HFFc6 (cell line): ENCODE measurements at regions not wholly inside any gene's neighbourhood (a gene's known extent, or its start where the extent isn't known, plus 50 kb on each side); places are given as distances from the start of the nearest gene placed in this dataset.
"Not testable (repeated sequence)": the region's sequence is repeated elsewhere in the genome, so short reads cannot be mapped to it uniquely, and the experiment has no call there.

ENCODE experiments used
- DNase-seq: peaks from one replicate; pipeline ENCODE4 v3.0.0-alpha.2; 2018
- H3K27ac Mint-ChIP-seq: 2 replicates; pipeline ENCODE4 v1.8.0; 2020; ENCODE audit warnings: mild to moderate bottlenecking, mixed read lengths
- H3K27me3 Mint-ChIP-seq: 2 replicates; pipeline ENCODE4 v1.8.0; 2021; ENCODE audit warnings: mild to moderate bottlenecking, moderate library complexity, mixed read lengths; ENCODE audit not compliant: insufficient read depth
- H3K36me3 Mint-ChIP-seq: 2 replicates; pipeline ENCODE4 v1.8.0; 2021; ENCODE audit warnings: low read depth, mixed read lengths
- H3K4me1 Mint-ChIP-seq: 2 replicates; pipeline ENCODE4 v1.8.0; 2020; ENCODE audit warnings: low read depth, mixed read lengths
- H3K4me3 Mint-ChIP-seq: 2 replicates; pipeline ENCODE4 v1.8.0; 2020; ENCODE audit warnings: mild to moderate bottlenecking, moderate library complexity, mixed read lengths
- H3K9me3 Mint-ChIP-seq: 2 replicates; pipeline ENCODE4 v1.8.0; 2020; ENCODE audit warnings: mild to moderate bottlenecking, mixed read lengths
- TF ChIP-seq, protein P1 (sequence below): fragments of 200-600 bp; sonication (generic); IDR thresholded peaks from 2 replicates; pipeline ENCODE4 v1.5.0; 2021; ENCODE audit warnings: antibody characterized with exemption, mild to moderate bottlenecking

DNA sequence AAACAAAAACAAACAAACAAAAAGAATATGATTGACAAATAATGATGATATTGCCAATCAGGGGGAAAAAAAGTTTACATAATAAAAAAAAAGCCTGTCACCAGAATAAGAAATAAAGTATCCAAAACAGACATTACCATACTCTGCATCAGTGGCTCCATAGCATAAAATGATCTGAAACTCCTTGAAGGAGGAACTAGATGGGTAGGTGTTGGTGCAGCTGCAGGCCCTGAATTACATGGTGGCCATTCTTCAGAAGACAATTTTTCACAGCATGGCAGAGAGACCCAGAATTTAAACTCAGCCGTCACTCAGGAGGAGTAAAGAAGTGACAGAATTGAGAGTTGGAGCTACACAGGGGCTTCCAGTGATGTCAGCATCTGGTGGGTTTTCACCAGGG lies 60.2 kb downstream of the GLUL start:
- Mint-ChIP-seq H3K9me3 (no peaks in the 10 kb centered on the region), H3K36me3 (no peaks in the 10 kb centered on the region), H3K4me1 (no peaks in the 10 kb centered on the region), H3K4me3 (no peak overlapping the region), H3K27ac (no peak overlapping the region), H3K27me3 (peaks cover 6% of the 10 kb centered on the region)
- TF ChIP-seq, protein P1, sequence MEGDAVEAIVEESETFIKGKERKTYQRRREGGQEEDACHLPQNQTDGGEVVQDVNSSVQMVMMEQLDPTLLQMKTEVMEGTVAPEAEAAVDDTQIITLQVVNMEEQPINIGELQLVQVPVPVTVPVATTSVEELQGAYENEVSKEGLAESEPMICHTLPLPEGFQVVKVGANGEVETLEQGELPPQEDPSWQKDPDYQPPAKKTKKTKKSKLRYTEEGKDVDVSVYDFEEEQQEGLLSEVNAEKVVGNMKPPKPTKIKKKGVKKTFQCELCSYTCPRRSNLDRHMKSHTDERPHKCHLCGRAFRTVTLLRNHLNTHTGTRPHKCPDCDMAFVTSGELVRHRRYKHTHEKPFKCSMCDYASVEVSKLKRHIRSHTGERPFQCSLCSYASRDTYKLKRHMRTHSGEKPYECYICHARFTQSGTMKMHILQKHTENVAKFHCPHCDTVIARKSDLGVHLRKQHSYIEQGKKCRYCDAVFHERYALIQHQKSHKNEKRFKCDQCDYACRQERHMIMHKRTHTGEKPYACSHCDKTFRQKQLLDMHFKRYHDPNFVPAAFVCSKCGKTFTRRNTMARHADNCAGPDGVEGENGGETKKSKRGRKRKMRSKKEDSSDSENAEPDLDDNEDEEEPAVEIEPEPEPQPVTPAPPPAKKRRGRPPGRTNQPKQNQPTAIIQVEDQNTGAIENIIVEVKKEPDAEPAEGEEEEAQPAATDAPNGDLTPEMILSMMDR = no peak
- DNase-seq = no peak

GRCh38 chr1:182330303-182330702 lies 61.3 kb downstream of the GLUL start:
- no peaks in the 10 kb centered on the region for H3K9me3 Mint-ChIP-seq
- TF ChIP-seq, protein P1 = no peak
- no peaks in the 10 kb centered on the region for H3K4me1 Mint-ChIP-seq
- H3K36me3 Mint-ChIP-seq = no peaks in the 10 kb centered on the region
- no peak overlapping the region for H3K27ac Mint-ChIP-seq
- peak; percentile 1 for DNase-seq
- H3K4me3 Mint-ChIP-seq = no peak overlapping the region
- peaks cover 3% of the 10 kb centered on the region for H3K27me3 Mint-ChIP-seq

- H3K9me3 Mint-ChIP-seq = no peaks in the 10 kb centered on the region
- H3K36me3 Mint-ChIP-seq = no peaks in the 10 kb centered on the region
- TF ChIP-seq, protein P1 = no peak
- peaks cover 5% of the 10 kb centered on the region for H3K27me3 Mint-ChIP-seq
- no peak overlapping the region for H3K27ac Mint-ChIP-seq
- no peaks in the 10 kb centered on the region for H3K4me1 Mint-ChIP-seq
- H3K4me3 Mint-ChIP-seq = no peak overlapping the region
- no peak for DNase-seq
Measured at GRCh38 chr1:182329471-182329870, 62.1 kb downstream of the GLUL start.

- no peak overlapping the region for H3K27ac Mint-ChIP-seq
- no peaks in the 10 kb centered on the region for H3K36me3 Mint-ChIP-seq
- peaks cover 3% of the 10 kb centered on the region for H3K27me3 Mint-ChIP-seq
- no peak for DNase-seq
- TF ChIP-seq, protein P1 = no peak
- H3K9me3 Mint-ChIP-seq = no peaks in the 10 kb centered on the region
- H3K4me3 Mint-ChIP-seq = no peak overlapping the region
- no peaks in the 10 kb centered on the region for H3K4me1 Mint-ChIP-seq
Measured at GRCh38 chr1:182328591-182328990, 63.0 kb downstream of the GLUL start.

GRCh38 chr1:182325339-182325738 lies 66.3 kb downstream of the GLUL start:
- TF ChIP-seq, protein P1 = no peak
- DNase-seq = no peak
- Mint-ChIP-seq H3K27ac (no peak overlapping the region), H3K9me3 (no peaks in the 10 kb centered on the region), H3K4me3 (no peak overlapping the region), H3K36me3 (no peaks in the 10 kb centered on the region), H3K27me3 (peaks cover 5% of the 10 kb centered on the region), H3K4me1 (no peaks in the 10 kb centered on the region)

DNA sequence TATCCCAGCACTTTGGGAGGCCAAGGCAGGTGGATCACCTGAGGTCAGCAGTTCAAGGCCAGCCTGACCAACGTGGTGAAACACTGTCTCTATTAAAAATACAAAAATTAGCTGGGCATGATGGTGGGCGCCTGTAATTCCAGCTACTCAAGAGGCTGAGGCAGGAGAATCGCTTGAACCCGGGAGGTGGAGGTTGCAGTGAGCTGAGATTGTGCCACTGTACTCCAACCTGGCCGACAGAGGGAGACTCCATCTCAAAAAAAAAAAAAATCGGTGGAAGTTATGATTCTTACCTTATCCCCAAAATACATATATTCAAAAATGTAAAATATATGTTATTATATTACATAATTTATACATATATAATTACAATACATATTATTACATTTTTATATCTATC lies 70.1 kb downstream of the GLUL start:
- H3K27ac Mint-ChIP-seq, H3K27me3 Mint-ChIP-seq, H3K9me3 Mint-ChIP-seq, H3K36me3 Mint-ChIP-seq, DNase-seq, H3K4me3 Mint-ChIP-seq, H3K4me1 Mint-ChIP-seq: not testable (repeated sequence)
- TF ChIP-seq, protein P1 = peak; percentile 38
